Endodermal cell (in vitro differentiated cells): ENCODE measurements at regions not wholly inside any gene's neighbourhood (a gene's known extent, or its start where the extent isn't known, plus 50 kb on each side); places are given as distances from the start of the nearest gene placed in this dataset.

ENCODE experiments used
- DNase-seq: peaks from one replicate; pipeline ENCODE4 v3.0.0-alpha.2; 2017
- H3K27ac ChIP-seq: 2 replicates; pipeline ENCODE4 v1.5.1; 2013; ENCODE audit warnings: mild to moderate bottlenecking, low read depth, low read length, moderate library complexity
- H3K27me3 ChIP-seq: 2 replicates; pipeline ENCODE4 v1.6.1; 2013; ENCODE audit warnings: mild to moderate bottlenecking, low read length, moderate library complexity; ENCODE audit not compliant: insufficient read depth, control insufficient read depth, poor library complexity, severe bottlenecking
- H3K36me3 ChIP-seq: 2 replicates; pipeline ENCODE4 v1.7.0; 2013; ENCODE audit warnings: mild to moderate bottlenecking, low read length, moderate library complexity; ENCODE audit not compliant: control insufficient read depth, insufficient read depth
- H3K4me1 ChIP-seq: one replicate; pipeline ENCODE4 v1.7.0; 2013; ENCODE audit warnings: low read length; ENCODE audit not compliant: control insufficient read depth, insufficient read depth
- H3K4me3 ChIP-seq: 2 replicates; pipeline ENCODE4 v1.5.1; 2013; ENCODE audit warnings: mild to moderate bottlenecking, low read length, moderate library complexity
- H3K9ac ChIP-seq: 2 replicates; pipeline ENCODE4 v1.6.1; 2013; ENCODE audit warnings: mild to moderate bottlenecking, low read length, moderate library complexity; ENCODE audit not compliant: poor library complexity, severe bottlenecking; ENCODE audit errors: extremely low read depth
- H3K9me3 ChIP-seq: 2 replicates; pipeline ENCODE4 v1.6.1; 2013; ENCODE audit warnings: mild to moderate bottlenecking, low read length, moderate library complexity; ENCODE audit not compliant: control insufficient read depth
- H3K27ac Mint-ChIP-seq: 2 replicates; pipeline ENCODE4 v1.8.0; 2020; ENCODE audit warnings: mixed read lengths
- H3K27me3 Mint-ChIP-seq: 2 replicates; pipeline ENCODE4 v1.8.0; 2021; ENCODE audit warnings: mild to moderate bottlenecking, mixed read lengths; ENCODE audit not compliant: insufficient read depth
- H3K36me3 Mint-ChIP-seq: 2 replicates; pipeline ENCODE4 v1.8.0; 2020; ENCODE audit warnings: low read depth, mixed read lengths
- H3K4me1 Mint-ChIP-seq: 2 replicates; pipeline ENCODE4 v1.8.0; 2020; ENCODE audit warnings: mixed read lengths
- H3K4me3 Mint-ChIP-seq: 2 replicates; pipeline ENCODE4 v1.8.0; 2020; ENCODE audit warnings: mild to moderate bottlenecking, moderate library complexity, mixed read lengths
- H3K9me3 Mint-ChIP-seq: 2 replicates; pipeline ENCODE4 v1.8.0; 2020; ENCODE audit warnings: mild to moderate bottlenecking, mixed read lengths
- CTCF ChIP-seq: fragments of 200-600 bp; sonication (generic); conservative IDR thresholded peaks from 2 replicates; pipeline ENCODE4 v1.5.0; 2021; ENCODE audit warnings: antibody characterized with exemption, mild to moderate bottlenecking
- WGBS, 2 experiments: methylation state at CpG; one replicate each; pipeline versions ENCODE4 v1.1.5 to v1.1.7; 2013; ENCODE audit warnings: missing lambda C conversion rate in 2 of 2, mixed read lengths in 1 of 2; ENCODE audit not compliant: insufficient coverage in 1 of 2, insufficient read length in 1 of 2; 5-methylcytosine and 5-hydroxymethylcytosine counted together

DNA sequence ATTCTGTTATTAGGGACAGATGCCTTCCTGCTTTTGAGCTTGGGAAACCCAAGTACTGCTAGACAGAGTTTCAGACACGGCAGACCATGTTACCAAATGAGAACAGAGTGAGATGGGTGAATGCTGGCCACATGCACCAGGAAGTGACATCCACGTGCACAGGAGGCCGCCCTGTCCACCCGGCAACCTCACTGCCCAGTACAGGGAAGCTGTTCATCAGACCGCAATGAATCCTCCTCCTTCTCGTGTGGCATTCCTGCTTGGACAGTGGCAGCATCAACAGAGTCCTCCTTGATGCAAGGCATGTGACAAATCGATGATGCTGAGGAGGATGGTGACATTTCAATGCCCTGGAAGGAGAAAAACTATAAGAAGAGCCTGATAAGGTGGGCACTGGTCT is 191.0 kb upstream of the SOX1 start:
- 94% methylated on average over 7 of the region's 7 CpGs for WGBS, 2 experiments
- no peak overlapping the region for H3K4me3 Mint-ChIP-seq
- Histone ChIP-seq H3K9me3 (no peaks in the 10 kb centered on the region), H3K27ac (no peak overlapping the region), H3K27me3 (peaks cover 15% of the 10 kb centered on the region), H3K4me3 (no peak overlapping the region), H3K9ac (no peak overlapping the region), H3K36me3 (no peaks in the 10 kb centered on the region), H3K4me1 (no peaks in the 10 kb centered on the region)
- H3K9me3 Mint-ChIP-seq = no peaks in the 10 kb centered on the region
- H3K27me3 Mint-ChIP-seq = peaks cover 18% of the 10 kb centered on the region
- H3K36me3 Mint-ChIP-seq = no peaks in the 10 kb centered on the region
- no peak overlapping the region for H3K27ac Mint-ChIP-seq
- H3K4me1 Mint-ChIP-seq = no peaks in the 10 kb centered on the region
- no peak for TF ChIP-seq CTCF
- DNase-seq = peak; percentile 5

GRCh38 chr13:111876506-111876905 is 190.4 kb upstream of the SOX1 start:
- no peaks in the 10 kb centered on the region for H3K36me3 ChIP-seq
- no peak overlapping the region for H3K4me3 Mint-ChIP-seq
- 85 to 89% methylated on average over 2 to 4 of the region's 4 CpGs for WGBS, 2 experiments
- peaks cover 15% of the 10 kb centered on the region for H3K27me3 ChIP-seq
- no peak overlapping the region for H3K9ac ChIP-seq
- H3K4me1 Mint-ChIP-seq = no peaks in the 10 kb centered on the region
- H3K9me3 Mint-ChIP-seq = no peaks in the 10 kb centered on the region
- no peaks in the 10 kb centered on the region for H3K36me3 Mint-ChIP-seq
- no peak overlapping the region for H3K4me3 ChIP-seq
- peaks cover 16% of the 10 kb centered on the region for H3K27me3 Mint-ChIP-seq
- peak; percentile 27 for DNase-seq
- no peak overlapping the region for H3K27ac Mint-ChIP-seq
- no peaks in the 10 kb centered on the region for H3K9me3 ChIP-seq
- no peak overlapping the region for H3K27ac ChIP-seq
- TF ChIP-seq CTCF = no peak
- no peaks in the 10 kb centered on the region for H3K4me1 ChIP-seq

- Histone ChIP-seq H3K9ac (no peak overlapping the region), H3K36me3 (no peaks in the 10 kb centered on the region), H3K9me3 (no peaks in the 10 kb centered on the region), H3K27me3 (peaks cover 15% of the 10 kb centered on the region), H3K4me3 (no peak overlapping the region), H3K4me1 (no peaks in the 10 kb centered on the region), H3K27ac (no peak overlapping the region)
- no peaks in the 10 kb centered on the region for H3K4me1 Mint-ChIP-seq
- H3K9me3 Mint-ChIP-seq = no peaks in the 10 kb centered on the region
- H3K27me3 Mint-ChIP-seq = peaks cover 20% of the 10 kb centered on the region
- H3K27ac Mint-ChIP-seq = no peak overlapping the region
- no peak for TF ChIP-seq CTCF
- 94 to 100% methylated on average over 1 to 9 of the region's 12 CpGs for WGBS, 2 experiments
- DNase-seq = no peak
- H3K36me3 Mint-ChIP-seq = no peaks in the 10 kb centered on the region
- no peak overlapping the region for H3K4me3 Mint-ChIP-seq
Observed at GRCh38 chr13:111877906-111878305, 189.0 kb upstream of the SOX1 start.
